H9 (cell line): ENCODE measurements at regions not wholly inside any gene's neighbourhood (a gene's known extent, or its start where the extent isn't known, plus 50 kb on each side); places are given as distances from the start of the nearest gene placed in this dataset.

Source experiments
- DNase-seq: peaks from one replicate; pipeline ENCODE4 v3.0.0-alpha.2; 2017
- H2AFZ ChIP-seq: one replicate; pipeline ENCODE4 v1.6.1; 2013; ENCODE audit warnings: mild to moderate bottlenecking, low read length, control low read depth, moderate library complexity
- H2AK5ac ChIP-seq: 2 replicates; pipeline ENCODE4 v1.6.1; 2013; ENCODE audit warnings: low read length, control low read depth, mixed read lengths; ENCODE audit not compliant: insufficient read length
- H2BK120ac ChIP-seq: one replicate; pipeline ENCODE4 v1.6.1; 2013; ENCODE audit warnings: low read depth, mild to moderate bottlenecking, low read length, control low read depth, inconsistent platforms; ENCODE audit not compliant: poor library complexity, severe bottlenecking
- H2BK12ac ChIP-seq: 2 replicates; pipeline ENCODE4 v1.6.1; 2013; ENCODE audit warnings: low read length, control low read depth, mixed read lengths, low read depth; ENCODE audit not compliant: insufficient read length
- H2BK15ac ChIP-seq: 2 replicates; pipeline ENCODE4 v1.6.1; 2013; ENCODE audit warnings: low read depth, low read length, control low read depth
- H2BK20ac ChIP-seq: one replicate; pipeline ENCODE4 v1.6.1; 2013; ENCODE audit warnings: low read depth, mild to moderate bottlenecking, low read length, control low read depth, inconsistent platforms; ENCODE audit not compliant: poor library complexity, severe bottlenecking
- H2BK5ac ChIP-seq: 2 replicates; pipeline ENCODE4 v1.6.1; 2013; ENCODE audit warnings: low read length, control low read depth, mixed read lengths; ENCODE audit not compliant: insufficient read length
- H3K14ac ChIP-seq: 2 replicates; pipeline ENCODE4 v1.6.1; 2013; ENCODE audit warnings: low read length, control low read depth; ENCODE audit not compliant: insufficient read depth
- H3K18ac ChIP-seq: 2 replicates; pipeline ENCODE4 v1.6.1; 2013; ENCODE audit warnings: low read depth, mild to moderate bottlenecking, mixed read lengths, low read length, control low read depth; ENCODE audit not compliant: insufficient read length
- H3K23ac ChIP-seq: 2 replicates; pipeline ENCODE4 v1.6.1; 2013; ENCODE audit warnings: low read length, control low read depth, mixed read lengths, low read depth; ENCODE audit not compliant: insufficient read length
- H3K23me2 ChIP-seq: 2 replicates; pipeline ENCODE4 v1.6.1; 2013; ENCODE audit warnings: low read depth, mild to moderate bottlenecking, mixed read lengths, low read length, control low read depth; ENCODE audit not compliant: insufficient read length, poor library complexity, severe bottlenecking
- H3K27ac ChIP-seq: 2 replicates; pipeline ENCODE4 v1.5.1; 2013; ENCODE audit warnings: low read length, control low read depth, mixed read lengths, low read depth; ENCODE audit not compliant: insufficient read length
- H3K27me3 ChIP-seq: 2 replicates; pipeline ENCODE4 v1.6.1; 2013; ENCODE audit warnings: low read length, control low read depth, inconsistent platforms; ENCODE audit not compliant: insufficient read depth
- H3K4ac ChIP-seq: 2 replicates; pipeline ENCODE4 v1.6.1; 2013; ENCODE audit warnings: low read depth, mild to moderate bottlenecking, control low read depth, inconsistent platforms, low read length, moderate library complexity
- H3K4me1 ChIP-seq: 2 replicates; pipeline ENCODE4 v1.6.1; 2013; ENCODE audit warnings: low read length, control low read depth, inconsistent platforms; ENCODE audit not compliant: insufficient read depth
- H3K4me2 ChIP-seq: 2 replicates; pipeline ENCODE4 v1.6.1; 2013; ENCODE audit warnings: low read length, control low read depth, mixed read lengths; ENCODE audit not compliant: insufficient read length, insufficient read depth
- H3K56ac ChIP-seq: 2 replicates; pipeline ENCODE4 v1.6.1; 2013; ENCODE audit warnings: low read depth, mild to moderate bottlenecking, mixed read lengths, low read length, control low read depth; ENCODE audit not compliant: insufficient read length
- H3K79me1 ChIP-seq: 2 replicates; pipeline ENCODE4 v1.6.1; 2013; ENCODE audit warnings: low read depth, mild to moderate bottlenecking, moderate library complexity, low read length, control low read depth, inconsistent platforms; ENCODE audit not compliant: insufficient read depth, poor library complexity, severe bottlenecking
- H3K79me2 ChIP-seq: 2 replicates; pipeline ENCODE4 v1.6.1; 2013; ENCODE audit warnings: low read length, control low read depth, inconsistent platforms; ENCODE audit not compliant: insufficient read depth
- H3K9ac ChIP-seq: 2 replicates; pipeline ENCODE4 v1.6.1; 2013; ENCODE audit warnings: low read length, control low read depth, mixed read lengths; ENCODE audit not compliant: insufficient read length; ENCODE audit errors: extremely low read depth
- H3K9me3 ChIP-seq: one replicate; pipeline ENCODE4 v1.6.1; 2013; ENCODE audit warnings: low read depth, low read length, inconsistent platforms; ENCODE audit not compliant: control insufficient read depth
- H3T11ph ChIP-seq: one replicate; pipeline ENCODE4 v1.6.1; 2013; ENCODE audit warnings: mild to moderate bottlenecking, low read length, control low read depth, inconsistent platforms
- H4K20me1 ChIP-seq: one replicate; pipeline ENCODE4 v1.6.1; 2013; ENCODE audit not compliant: control insufficient read depth, insufficient read length, insufficient read depth
- H4K5ac ChIP-seq: 2 replicates; pipeline ENCODE4 v1.6.1; 2013; ENCODE audit warnings: low read depth, mild to moderate bottlenecking, mixed read lengths, low read length, control low read depth; ENCODE audit not compliant: insufficient read length
- H4K8ac ChIP-seq: replicated peaks from 2 replicates; pipeline ENCODE4 v1.6.1; 2013; ENCODE audit warnings: low read length, control low read depth, mixed read lengths, low read depth; ENCODE audit not compliant: insufficient read length
- H4K91ac ChIP-seq: 2 replicates; pipeline ENCODE4 v1.6.1; 2013; ENCODE audit warnings: low read depth, mild to moderate bottlenecking, moderate library complexity, mixed read lengths, low read length, control low read depth; ENCODE audit not compliant: insufficient read length
- H3K27ac Mint-ChIP-seq, 3 experiments: 2 replicates in 2 of 3; 3 replicates in 1 of 3; pipeline ENCODE4 v1.8.0; 2020 to 2021; ENCODE audit warnings: mixed read lengths in 3 of 3, mild to moderate bottlenecking in 1 of 3, moderate library complexity in 1 of 3
- H3K27me3 Mint-ChIP-seq: 2 replicates; pipeline ENCODE4 v1.8.0; 2021; ENCODE audit warnings: low read depth, mild to moderate bottlenecking, moderate library complexity, mixed read lengths
- H3K36me3 Mint-ChIP-seq, 3 experiments: 2 replicates in 2 of 3; 3 replicates in 1 of 3; pipeline ENCODE4 v1.8.0; 2020 to 2021; ENCODE audit warnings: low read depth in 3 of 3, mixed read lengths in 3 of 3; ENCODE audit not compliant: insufficient read depth in 1 of 3
- H3K4me1 Mint-ChIP-seq, 2 experiments: 2 replicates each; pipeline ENCODE4 v1.8.0; 2020; ENCODE audit warnings: mixed read lengths in 2 of 2
- H3K4me3 Mint-ChIP-seq, 2 experiments: 2 replicates in 1 of 2; 3 replicates in 1 of 2; pipeline ENCODE4 v1.8.0; 2020 to 2021; ENCODE audit warnings: mild to moderate bottlenecking in 2 of 2, mixed read lengths in 2 of 2, moderate library complexity in 1 of 2
- H3K9me3 Mint-ChIP-seq, 2 experiments: 2 replicates in 1 of 2; 3 replicates in 1 of 2; pipeline ENCODE4 v1.8.0; 2020; ENCODE audit warnings: mild to moderate bottlenecking in 2 of 2, mixed read lengths in 2 of 2, moderate library complexity in 1 of 2
- CTCF ChIP-seq: fragments of 200-600 bp; sonication (generic); conservative IDR thresholded peaks from 3 replicates; pipeline ENCODE4 v1.8.0; 2021; ENCODE audit warnings: antibody characterized with exemption, mild to moderate bottlenecking
- WGBS: extraction: QIAGEN DNeasy Blood & Tissue Kit; methylation state at CpG from one replicate; pipeline ENCODE4 v1.1.7; 2013; ENCODE audit warnings: missing lambda C conversion rate, low lambda C conversion rate, mixed read lengths; ENCODE audit not compliant: insufficient read length; ENCODE audit errors: extremely low coverage; 5-methylcytosine and 5-hydroxymethylcytosine counted together

GRCh38 chrX:74670028-74670427 is 55.6 kb upstream of the RLIM start:
- H3K23me2 ChIP-seq: no peaks in the 10 kb centered on the region
- H3K23ac ChIP-seq: no peak overlapping the region
- no peak overlapping the region for H3T11ph ChIP-seq
- H2BK120ac ChIP-seq: no peak overlapping the region
- H2AK5ac ChIP-seq: no peak overlapping the region
- Mint-ChIP-seq H3K27me3 (no peaks in the 10 kb centered on the region), H3K4me3 (no peak overlapping the region), H3K9me3 (peaks cover 38 to 55% of the 10 kb centered on the region in 2 experiments), H3K36me3 (no peaks in the 10 kb centered on the region), H3K27ac (no peak overlapping the region), H3K4me1 (0 out of 4 replicates have a peak, but pooled peaks cover 0 to 3% of the 10 kb centered on the region in 2 experiments)
- H3K9ac ChIP-seq: no peak overlapping the region
- H2BK20ac ChIP-seq: no peak overlapping the region
- no peak overlapping the region for H4K91ac ChIP-seq
- H3K27ac ChIP-seq: no peak overlapping the region
- no peak overlapping the region for H2AFZ ChIP-seq
- no peak for TF ChIP-seq CTCF
- H3K56ac ChIP-seq: no peak overlapping the region
- H3K14ac ChIP-seq: no peak overlapping the region
- no peak overlapping the region for H2BK15ac ChIP-seq
- H2BK12ac ChIP-seq: no peak overlapping the region
- H3K4me1 ChIP-seq: no peaks in the 10 kb centered on the region
- H2BK5ac ChIP-seq: no peak overlapping the region
- no peak overlapping the region for H3K4me2 ChIP-seq
- no peaks in the 10 kb centered on the region for H4K20me1 ChIP-seq
- H4K5ac ChIP-seq: no peak overlapping the region
- no peak overlapping the region for H3K18ac ChIP-seq
- no peaks in the 10 kb centered on the region for H3K27me3 ChIP-seq
- H4K8ac ChIP-seq: no peak overlapping the region
- H3K79me1 ChIP-seq: no peaks in the 10 kb centered on the region
- no peak for DNase-seq
- H3K79me2 ChIP-seq: no peaks in the 10 kb centered on the region
- no peak overlapping the region for H3K4ac ChIP-seq
- peaks cover 22% of the 10 kb centered on the region for H3K9me3 ChIP-seq
- no CpG with 5 or more reads among the region's 1 CpG for WGBS
